ENCODE measurements at regions not wholly inside any gene's neighbourhood (a gene's known extent, or its start where the extent isn't known, plus 50 kb on each side); places are given as distances from the start of the nearest gene placed in this dataset.

GRCh38 chr14:21748869-21749303, 75.3 kb upstream of the OR4E1 start:
- no peak for TF ChIP-seq FOXA1 (IDR thresholded peaks at IDR 0.05)
- TF ChIP-seq CTCF (IDR thresholded peaks at IDR 0.05; ENCODE audit: low read depth, low read length, missing input control) = peak; percentile 32
- TF ChIP-seq SP1 (IDR thresholded peaks at IDR 0.05) = no peak
- no peak for TF ChIP-seq EGR1 (IDR thresholded peaks at IDR 0.05; ENCODE audit: low read depth in 2 of 2)
- TF ChIP-seq ZBTB33 (IDR thresholded peaks at IDR 0.05) = no peak

Measured in liver (tissue), 3 donors.